ENCODE measurements at regions not wholly inside any gene's neighbourhood (a gene's known extent, or its start where the extent isn't known, plus 50 kb on each side); places are given as distances from the start of the nearest gene placed in this dataset.

DNA sequence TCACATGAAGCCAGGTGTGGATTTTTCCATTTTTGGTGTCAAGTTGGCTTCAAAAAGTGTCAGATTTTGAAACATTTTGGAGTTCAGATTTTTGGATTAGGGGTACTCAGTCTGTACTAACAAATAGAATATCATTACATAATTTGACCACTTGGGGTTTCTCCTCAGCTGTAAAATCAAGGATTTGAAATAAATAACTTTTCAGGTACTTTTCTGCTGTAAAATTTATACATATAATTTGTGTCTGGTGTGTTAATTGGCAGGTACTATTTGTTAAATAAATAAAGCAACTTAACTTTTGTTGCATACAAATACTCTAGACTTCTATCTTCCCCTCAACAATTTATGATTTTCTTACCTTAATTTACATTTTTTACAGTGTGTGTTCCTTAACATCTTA, 234.1 kb upstream of the PRICKLE1 start:
- DNase-seq = no peak
- Histone ChIP-seq H3K27ac (no peak overlapping the region), H3K4me3 (no peak overlapping the region), H3K4me1 (replicated peaks in 1 of 2) (no peaks in the 10 kb centered on the region), H3K36me3 (replicated peaks in 1 of 2) (no peaks in the 10 kb centered on the region), H3K9me3 (replicated peaks in 1 of 3) (peaks cover 0 to 5% (median 0%) of the 10 kb centered on the region in 3 donors), H3K27me3 (no peaks in the 10 kb centered on the region)
- TF ChIP-seq CTCF (IDR thresholded peaks at IDR 0.05) (no peak), POLR2A (IDR thresholded peaks at IDR 0.05) (no peak)
- intact Hi-C loops (cut with DNase I) = no loop called here

DNA sequence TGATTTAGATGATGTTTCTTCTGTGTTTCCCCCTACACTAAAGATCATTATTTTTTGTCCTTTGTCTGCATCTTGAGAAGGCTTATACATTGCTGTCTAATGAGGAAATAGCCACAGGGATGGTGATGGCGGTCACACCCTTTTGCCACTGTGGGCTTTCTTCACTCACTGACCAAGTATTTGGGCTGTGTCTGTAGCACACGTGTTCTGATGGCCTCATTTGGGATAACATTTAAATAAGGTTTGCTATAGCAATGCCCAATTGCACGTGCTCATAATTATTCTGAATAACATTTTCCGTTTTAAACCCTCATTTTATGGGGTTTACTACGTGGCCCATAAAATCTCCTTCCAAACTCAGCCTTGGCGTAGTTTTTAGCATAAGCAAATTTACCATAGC, 230.3 kb upstream of the PRICKLE1 start:
- H3K4me3 ChIP-seq = no peak overlapping the region
- peaks cover 0 to 5% (median 0%) of the 10 kb centered on the region in 3 donors for H3K9me3 ChIP-seq (replicated peaks in 1 of 3)
- no peak for TF ChIP-seq CTCF (IDR thresholded peaks at IDR 0.05)
- TF ChIP-seq POLR2A (IDR thresholded peaks at IDR 0.05) = no peak
- DNase-seq = no peak
- no peaks in the 10 kb centered on the region for H3K36me3 ChIP-seq (replicated peaks in 1 of 2)
- H3K27me3 ChIP-seq = no peaks in the 10 kb centered on the region
- no peaks in the 10 kb centered on the region for H3K4me1 ChIP-seq (replicated peaks in 1 of 2)
- WGBS, 4 donors = 55 to 63% (median 58%) methylated on average over 6 of the region's 6 CpGs
- no peak overlapping the region for H3K27ac ChIP-seq
- intact Hi-C loops (cut with DNase I) = no loop called here

DNA sequence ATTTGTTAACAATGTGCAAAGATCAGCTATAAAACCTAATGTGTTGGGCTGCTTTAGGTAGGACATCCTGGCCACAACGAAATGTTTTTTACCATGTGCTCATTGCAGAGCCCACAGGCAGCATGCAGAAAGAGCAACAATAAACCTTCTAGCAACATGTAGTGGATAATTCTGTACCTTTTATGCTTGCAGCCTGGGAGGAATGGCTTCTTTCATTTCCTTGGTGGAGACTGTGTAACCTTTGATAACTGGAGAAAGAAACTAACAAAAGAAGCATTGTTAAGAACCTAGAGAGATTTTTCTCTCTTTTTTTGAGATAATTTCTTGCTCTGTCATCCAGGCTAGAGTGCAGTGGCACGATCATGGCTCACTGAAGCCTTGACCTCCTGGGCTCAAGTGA, 225.5 kb upstream of the PRICKLE1 start:
- H3K4me1 ChIP-seq (replicated peaks in 1 of 2) = no peaks in the 10 kb centered on the region
- H3K27ac ChIP-seq = no peak overlapping the region
- WGBS, 4 donors = 62 to 76% (median 70%) methylated on average over 2 of the region's 2 CpGs
- H3K27me3 ChIP-seq = no peaks in the 10 kb centered on the region
- H3K36me3 ChIP-seq (replicated peaks in 1 of 2) = no peaks in the 10 kb centered on the region
- H3K9me3 ChIP-seq (replicated peaks in 1 of 3) = no peaks in the 10 kb centered on the region
- intact Hi-C loops (cut with DNase I) = no loop called here
- no peak for DNase-seq
- no peak for TF ChIP-seq CTCF (IDR thresholded peaks at IDR 0.05)
- TF ChIP-seq POLR2A (IDR thresholded peaks at IDR 0.05) = no peak
- no peak overlapping the region for H3K4me3 ChIP-seq

GRCh38 chr12:42812871-42813270, 223.3 kb upstream of the PRICKLE1 start:
- intact Hi-C loops (cut with DNase I) = no loop called here
- 82 to 93% (median 83%) methylated on average over 3 of the region's 3 CpGs for WGBS, 4 donors
- no peaks in the 10 kb centered on the region for H3K36me3 ChIP-seq (replicated peaks in 1 of 2)
- TF ChIP-seq CTCF (IDR thresholded peaks at IDR 0.05) = no peak
- no peak for TF ChIP-seq POLR2A (IDR thresholded peaks at IDR 0.05)
- H3K9me3 ChIP-seq (replicated peaks in 1 of 3) = no peaks in the 10 kb centered on the region
- H3K4me3 ChIP-seq = no peak overlapping the region
- no peak overlapping the region for H3K27ac ChIP-seq
- no peaks in the 10 kb centered on the region for H3K4me1 ChIP-seq (replicated peaks in 1 of 2)
- DNase-seq = no peak
- H3K27me3 ChIP-seq = no peaks in the 10 kb centered on the region

Data from adrenal gland (tissue), 9 donors.